Activated CD8-positive, alpha-beta T cell treated with anti-CD3 and anti-CD28 coated beads for 36 hours (primary cell): ENCODE measurements at regions not wholly inside any gene's neighbourhood (a gene's known extent, or its start where the extent isn't known, plus 50 kb on each side); places are given as distances from the start of the nearest gene placed in this dataset.
"Not testable (repeated sequence)": the region's sequence is repeated elsewhere in the genome, so short reads cannot be mapped to it uniquely, and the experiment has no call there.

Experiments used
- ATAC-seq: fragments of 200-7000 bp; cut with Tn5 transposase; one replicate; pipeline ENCODE4 v1.10.0; 2021; ENCODE audit warnings: mild to moderate bottlenecking, moderate library complexity
- CTCF ChIA-PET: fragments of 350-600 bp; sonication (Branson Sonifier 250); formaldehyde crosslinking; loops from one replicate; lab custom pipeline; 2021; ENCODE audit warnings: antibody characterized with exemption; lab: Charles Lee
- POLR2A ChIA-PET: fragments of 350-600 bp; sonication (Branson Sonifier 250); formaldehyde crosslinking; loops from one replicate; lab custom pipeline; 2021; ENCODE audit warnings: antibody characterized with exemption; lab: Charles Lee
- DNase-seq: peaks from one replicate; pipeline ENCODE4 v3.0.0-alpha.2; 2020
- H3K27ac Mint-ChIP-seq: one replicate; pipeline ENCODE4 v1.8.0; 2021; ENCODE audit warnings: mild to moderate bottlenecking, mixed read lengths
- H3K27me3 Mint-ChIP-seq: one replicate; pipeline ENCODE4 v1.8.0; 2021; ENCODE audit warnings: mixed read lengths
- H3K36me3 Mint-ChIP-seq: one replicate; pipeline ENCODE4 v1.8.0; 2021; ENCODE audit warnings: low read depth, mixed read lengths
- H3K4me1 Mint-ChIP-seq: one replicate; pipeline ENCODE4 v1.8.0; 2021; ENCODE audit warnings: low read depth, mixed read lengths
- H3K4me3 Mint-ChIP-seq: one replicate; pipeline ENCODE4 v1.8.0; 2021; ENCODE audit warnings: mild to moderate bottlenecking, moderate library complexity, mixed read lengths
- H3K9me3 Mint-ChIP-seq: one replicate; pipeline ENCODE4 v1.8.0; 2021; ENCODE audit warnings: mixed read lengths
- CTCF ChIP-seq: fragments of 200-600 bp; IDR thresholded peaks from one replicate; pipeline ENCODE4 v1.8.0; 2022; ENCODE audit warnings: antibody characterized with exemption, mild to moderate bottlenecking
- intact Hi-C: fragments of 100-400 bp; cut with micrococcal nuclease; formaldehyde crosslinking; loops from one replicate; pipeline ENCODE4 v1.10.0; 2022

- H3K4me1 Mint-ChIP-seq, CTCF ChIA-PET, H3K4me3 Mint-ChIP-seq, H3K36me3 Mint-ChIP-seq, H3K27ac Mint-ChIP-seq, H3K27me3 Mint-ChIP-seq, POLR2A ChIA-PET, intact Hi-C loops, H3K9me3 Mint-ChIP-seq, DNase-seq, ATAC-seq: not testable (repeated sequence)
These were observed 61.1 kb downstream of the DEFB131A start for GRCh38 chr4:9505341-9505740.

- CTCF ChIA-PET, intact Hi-C loops, H3K36me3 Mint-ChIP-seq, ATAC-seq, POLR2A ChIA-PET, H3K27ac Mint-ChIP-seq, DNase-seq, H3K27me3 Mint-ChIP-seq, H3K4me1 Mint-ChIP-seq, H3K9me3 Mint-ChIP-seq, H3K4me3 Mint-ChIP-seq: not testable (repeated sequence)
These were observed 62.5 kb downstream of the DEFB131A start for GRCh38 chr4:9506672-9507071.

GRCh38 chr4:9512941-9513340 is 68.7 kb downstream of the DEFB131A start:
- ATAC-seq, H3K9me3 Mint-ChIP-seq, CTCF ChIA-PET, intact Hi-C loops, H3K36me3 Mint-ChIP-seq, H3K4me3 Mint-ChIP-seq, DNase-seq, H3K27me3 Mint-ChIP-seq, H3K27ac Mint-ChIP-seq, POLR2A ChIA-PET, H3K4me1 Mint-ChIP-seq: not testable (repeated sequence)

GRCh38 chr4:9519631-9520030 is 75.4 kb downstream of the DEFB131A start:
- ATAC-seq, POLR2A ChIA-PET, H3K4me3 Mint-ChIP-seq, H3K9me3 Mint-ChIP-seq, intact Hi-C loops, H3K36me3 Mint-ChIP-seq, CTCF ChIA-PET, H3K27ac Mint-ChIP-seq, H3K27me3 Mint-ChIP-seq, H3K4me1 Mint-ChIP-seq, DNase-seq: not testable (repeated sequence)

DNA sequence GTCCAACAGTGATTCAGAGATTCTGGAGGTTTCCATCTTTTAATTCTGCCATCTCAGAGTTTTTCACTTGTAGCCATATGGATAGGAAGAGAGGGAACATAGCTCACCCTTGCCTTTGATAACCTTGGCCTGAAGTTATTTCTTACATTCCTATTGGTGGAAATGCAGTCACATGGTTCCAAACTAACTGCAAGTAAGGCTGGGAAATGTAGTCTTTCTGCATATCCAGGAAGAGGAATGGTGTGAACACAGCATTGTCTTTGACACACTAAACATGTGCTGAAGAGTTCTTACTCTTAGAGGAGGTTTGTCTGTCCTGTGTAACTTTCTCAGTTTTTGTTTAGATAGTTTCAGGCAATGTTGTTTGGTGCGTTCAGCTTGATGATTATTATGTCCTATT is 78.7 kb downstream of the DEFB131A start:
- H3K27ac Mint-ChIP-seq, DNase-seq, ATAC-seq, POLR2A ChIA-PET, intact Hi-C loops, H3K4me1 Mint-ChIP-seq, H3K36me3 Mint-ChIP-seq, CTCF ChIA-PET, H3K9me3 Mint-ChIP-seq, H3K4me3 Mint-ChIP-seq, H3K27me3 Mint-ChIP-seq: not testable (repeated sequence)

- H3K27me3 Mint-ChIP-seq, H3K9me3 Mint-ChIP-seq, H3K4me3 Mint-ChIP-seq, CTCF ChIA-PET, intact Hi-C loops, DNase-seq, POLR2A ChIA-PET, H3K4me1 Mint-ChIP-seq, H3K36me3 Mint-ChIP-seq, ATAC-seq, H3K27ac Mint-ChIP-seq: not testable (repeated sequence)
These were observed 80.2 kb downstream of the DEFB131A start for GRCh38 chr4:9524406-9524805.

GRCh38 chr4:9532134-9532862 is 88.1 kb downstream of the DEFB131A start:
- DNase-seq (peak; percentile 77), ATAC-seq (peak; percentile 80)
- H3K9me3 Mint-ChIP-seq, H3K36me3 Mint-ChIP-seq, H3K27ac Mint-ChIP-seq, H3K4me1 Mint-ChIP-seq: not testable (repeated sequence)
- POLR2A ChIA-PET, result interaction anchor here (0.9 kb wide), 1 partner anchor 94 kb away, joined by 3 read pairs; no protein-coding TSS in a partner anchor
- peak overlapping the region; percentile 65 for H3K4me3 Mint-ChIP-seq
- peak; percentile 70 for TF ChIP-seq CTCF
- CTCF ChIA-PET, result interaction anchor here (0.6 to 1.7 kb wide), 14 partner anchors 11 to 412 kb away, joined by 3 to 10 read pairs (median 4); no protein-coding TSS in a partner anchor
- intact Hi-C loops, result loop anchor here (2.0 kb wide), 1 partner anchor 127 kb away; no protein-coding TSS in a partner anchor
- H3K27me3 Mint-ChIP-seq, result peaks cover 28% of the 10 kb centered on the region

GRCh38 chr4:9532863-9533192 is 88.6 kb downstream of the DEFB131A start:
- Mint-ChIP-seq H3K4me3 (peak overlapping the region; percentile 65), H3K27me3 (peaks cover 31% of the 10 kb centered on the region)
- H3K27ac Mint-ChIP-seq, H3K36me3 Mint-ChIP-seq, ATAC-seq, POLR2A ChIA-PET, H3K9me3 Mint-ChIP-seq, H3K4me1 Mint-ChIP-seq: not testable (repeated sequence)
- peak; percentile 6 for DNase-seq
- CTCF ChIA-PET, result interaction anchor here (0.9 to 1.7 kb wide), 4 partner anchors 71 to 163 kb away, joined by 3 to 10 read pairs (median 8); no protein-coding TSS in a partner anchor
- intact Hi-C loops, result loop anchor here (2.0 kb wide), 1 partner anchor 126 kb away; no protein-coding TSS in a partner anchor

DNA sequence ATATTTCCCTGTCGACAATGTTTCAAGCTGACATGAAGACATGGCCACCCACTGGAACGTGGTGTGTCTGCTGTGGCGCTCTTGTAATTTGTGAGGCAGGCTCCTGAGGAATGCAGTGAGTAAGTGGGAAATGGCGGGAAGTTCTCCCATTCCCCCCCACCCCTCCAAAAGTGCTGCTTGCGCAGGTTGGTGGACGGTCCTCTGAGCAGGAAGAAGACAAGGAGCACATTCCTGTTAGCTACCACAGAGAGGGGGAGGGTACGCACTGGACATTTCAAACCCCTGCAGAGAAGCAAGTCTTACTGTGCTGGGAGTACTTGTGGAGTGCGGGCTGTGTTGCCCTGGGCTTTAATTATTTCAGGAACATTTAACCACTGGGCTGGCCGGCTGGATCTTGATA is 92.9 kb downstream of the DEFB131A start:
- H3K27me3 Mint-ChIP-seq, result peaks cover 13% of the 10 kb centered on the region
- H3K4me1 Mint-ChIP-seq, ATAC-seq, POLR2A ChIA-PET, H3K9me3 Mint-ChIP-seq, H3K27ac Mint-ChIP-seq, CTCF ChIA-PET, DNase-seq, H3K4me3 Mint-ChIP-seq, intact Hi-C loops, H3K36me3 Mint-ChIP-seq: not testable (repeated sequence)

DNA sequence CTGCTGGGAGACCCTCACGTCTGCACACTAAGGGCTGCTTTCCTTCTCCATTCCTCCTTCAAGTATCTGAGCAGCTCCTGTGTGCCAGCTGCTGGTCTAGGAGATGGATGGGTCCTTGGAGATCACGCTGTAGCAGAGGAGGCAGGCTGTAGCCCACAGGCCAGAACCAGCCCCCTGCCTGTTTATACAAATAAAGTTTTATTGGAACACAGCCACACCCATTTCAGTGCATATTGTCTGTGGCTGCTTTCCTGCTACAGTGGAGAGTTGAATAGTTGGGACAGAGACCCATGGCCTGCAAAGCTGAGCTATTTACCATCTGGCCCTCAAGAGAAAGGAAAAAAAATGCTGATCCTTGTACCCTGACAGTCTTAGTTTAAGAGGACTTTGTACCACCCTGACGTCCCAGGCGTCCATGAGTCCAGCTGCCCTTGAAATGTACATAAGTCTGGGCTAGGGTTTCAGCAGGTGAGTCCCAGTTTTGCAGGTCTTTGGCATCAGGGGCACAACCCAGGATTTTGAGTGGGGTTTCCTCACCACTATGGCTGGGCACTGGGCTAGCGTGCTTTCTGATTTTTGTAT is 95.8 kb downstream of the DEFB131A start:
- H3K4me1 Mint-ChIP-seq, intact Hi-C loops: not testable (repeated sequence)

GRCh38 chr4:9541388-9541915 is 97.2 kb downstream of the DEFB131A start:
- CTCF ChIA-PET, H3K9me3 Mint-ChIP-seq: not testable (repeated sequence)

More for the DNA sequence above, 95.8 kb downstream of the DEFB131A start:
- H3K36me3 Mint-ChIP-seq, H3K27me3 Mint-ChIP-seq, CTCF ChIA-PET, DNase-seq, H3K4me3 Mint-ChIP-seq, H3K27ac Mint-ChIP-seq, POLR2A ChIA-PET, H3K9me3 Mint-ChIP-seq, ATAC-seq: not testable (repeated sequence)

More at GRCh38 chr4:9541388-9541915, 97.2 kb downstream of the DEFB131A start:
- ATAC-seq, POLR2A ChIA-PET, H3K27me3 Mint-ChIP-seq, H3K4me1 Mint-ChIP-seq, DNase-seq, H3K27ac Mint-ChIP-seq, H3K4me3 Mint-ChIP-seq, H3K36me3 Mint-ChIP-seq, intact Hi-C loops: not testable (repeated sequence)
